WTC11 (cell line): ENCODE measurements at regions not wholly inside any gene's neighbourhood (a gene's known extent, or its start where the extent isn't known, plus 50 kb on each side); places are given as distances from the start of the nearest gene placed in this dataset.

Experiments used
- ATAC-seq: fragments of 200-7000 bp; cut with Tn5 transposase; 2 replicates; pipeline ENCODE4 v1.10.0; 2021; ENCODE audit warnings: mild to moderate bottlenecking, moderate library complexity
- CTCF ChIA-PET: fragments of 300-600 bp; sonication (Branson Sonifier 250); formaldehyde crosslinking; loops from one replicate; lab custom pipeline; 2021; ENCODE audit warnings: antibody characterized with exemption; lab: Charles Lee
- POLR2A ChIA-PET: fragments of 350-600 bp; sonication (Branson Sonifier 250); formaldehyde crosslinking; loops from one replicate; lab custom pipeline; 2021; ENCODE audit warnings: antibody characterized with exemption; lab: Charles Lee
- DNase-seq: peaks from one replicate; pipeline ENCODE4 v3.0.0; 2021; ENCODE audit warnings: low spot score
- H3K27ac Mint-ChIP-seq: 2 replicates; pipeline ENCODE4 v1.8.0; 2021; ENCODE audit warnings: mixed read lengths
- H3K27me3 Mint-ChIP-seq: 2 replicates; pipeline ENCODE4 v1.8.0; 2021; ENCODE audit warnings: low read depth, mild to moderate bottlenecking, moderate library complexity, mixed read lengths
- H3K36me3 Mint-ChIP-seq: 2 replicates; pipeline ENCODE4 v1.8.0; 2021; ENCODE audit warnings: mixed read lengths
- H3K4me1 Mint-ChIP-seq: 2 replicates; pipeline ENCODE4 v1.8.0; 2022; ENCODE audit warnings: mixed read lengths
- H3K4me3 Mint-ChIP-seq: 2 replicates; pipeline ENCODE4 v1.8.0; 2021; ENCODE audit warnings: mild to moderate bottlenecking, moderate library complexity, mixed read lengths
- H3K9me3 Mint-ChIP-seq: 2 replicates; pipeline ENCODE4 v1.8.0; 2021; ENCODE audit warnings: mixed read lengths
- CREM ChIP-seq: sonication (generic); formaldehyde crosslinking; IDR thresholded peaks from 2 replicates; pipeline ENCODE4 v1.8.1; 2022; ENCODE audit warnings: mild to moderate bottlenecking, missing genetic modification reagents, moderate library complexity
- NR1H2 ChIP-seq: sonication (generic); formaldehyde crosslinking; IDR thresholded peaks from 2 replicates; pipeline ENCODE4 v1.9.0; 2021; ENCODE audit warnings: mild to moderate bottlenecking, moderate library complexity, missing genetic modification reagents
- NR3C1 ChIP-seq: sonication (generic); formaldehyde crosslinking; conservative IDR thresholded peaks from 2 replicates; pipeline ENCODE4 v1.8.1; 2023; ENCODE audit warnings: low read depth, mild to moderate bottlenecking, missing genetic modification reagents
- RORB ChIP-seq: fragments of 250-450 bp; sonication (Bioruptor Pico); IDR thresholded peaks from 2 replicates; pipeline ENCODE4 v1.9.0; 2021; ENCODE audit warnings: mild to moderate bottlenecking
- SP1 ChIP-seq: sonication (generic); formaldehyde crosslinking; conservative IDR thresholded peaks from 2 replicates; pipeline ENCODE4 v1.8.1; 2022; ENCODE audit warnings: missing genetic modification reagents
- TEAD1 ChIP-seq: sonication (generic); formaldehyde crosslinking; IDR thresholded peaks from 2 replicates; pipeline ENCODE4 v1.8.0; 2022; ENCODE audit warnings: mild to moderate bottlenecking, missing genetic modification reagents
- ZNF121 ChIP-seq: sonication (generic); formaldehyde crosslinking; IDR thresholded peaks from 2 replicates; pipeline ENCODE4 v1.8.0; 2023; ENCODE audit warnings: missing genetic modification reagents
- ZNF317 ChIP-seq: sonication (generic); formaldehyde crosslinking; IDR thresholded peaks from 2 replicates; pipeline ENCODE4 v1.8.1; 2023; ENCODE audit warnings: low read depth, mild to moderate bottlenecking, moderate library complexity, missing genetic modification reagents, borderline replicate concordance
- ZNF423 ChIP-seq: fragments of 250-450 bp; sonication (Bioruptor Pico); IDR thresholded peaks from 2 replicates; pipeline ENCODE4 v2.1.2; 2022; ENCODE audit warnings: mild to moderate bottlenecking, moderate library complexity
- TF ChIP-seq, protein P1 (sequence below): sonication (generic); formaldehyde crosslinking; IDR thresholded peaks from 2 replicates; pipeline ENCODE4 v1.8.0; 2023; ENCODE audit warnings: mild to moderate bottlenecking, missing genetic modification reagents
- TF ChIP-seq, protein P2 (sequence below): sonication (generic); formaldehyde crosslinking; IDR thresholded peaks from 2 replicates; pipeline ENCODE4 v1.8.1; 2023; ENCODE audit warnings: mild to moderate bottlenecking, missing genetic modification reagents
- TF ChIP-seq, protein P3 (sequence below): fragments of 250-450 bp; sonication (Bioruptor Pico); conservative IDR thresholded peaks from 2 replicates; pipeline ENCODE4 v1.9.0; 2021; ENCODE audit warnings: mild to moderate bottlenecking
- TF ChIP-seq, protein P4 (sequence below): sonication (generic); formaldehyde crosslinking; IDR thresholded peaks from 2 replicates; pipeline ENCODE4 v1.8.0; 2022; ENCODE audit warnings: missing genetic modification reagents
- TF ChIP-seq, protein P5 (sequence below): sonication (generic); formaldehyde crosslinking; IDR thresholded peaks from 2 replicates; pipeline ENCODE4 v1.8.1; 2022; ENCODE audit warnings: low read depth, mild to moderate bottlenecking, moderate library complexity, missing genetic modification reagents, borderline replicate concordance

DNA sequence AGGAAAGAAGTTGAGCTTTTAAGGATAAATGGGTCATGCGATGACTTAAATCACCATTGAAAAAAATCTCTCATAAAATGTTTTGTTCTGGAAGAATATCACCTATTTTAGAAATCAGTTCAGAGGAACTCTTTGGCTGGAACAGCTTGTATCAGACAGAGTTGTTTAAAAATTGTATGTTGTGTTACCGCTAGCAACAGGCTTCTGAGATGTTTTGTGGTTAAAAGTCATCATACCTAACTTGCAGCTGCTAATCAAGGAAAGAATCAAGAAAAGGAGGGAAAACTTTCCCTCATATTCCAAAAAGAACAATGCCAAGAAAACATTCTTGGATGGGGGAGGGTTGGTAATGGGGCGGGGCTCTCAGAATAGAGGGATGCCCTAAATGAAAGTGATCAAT lies 220.7 kb upstream of the CITED2 start:
- TF ChIP-seq, protein P1, sequence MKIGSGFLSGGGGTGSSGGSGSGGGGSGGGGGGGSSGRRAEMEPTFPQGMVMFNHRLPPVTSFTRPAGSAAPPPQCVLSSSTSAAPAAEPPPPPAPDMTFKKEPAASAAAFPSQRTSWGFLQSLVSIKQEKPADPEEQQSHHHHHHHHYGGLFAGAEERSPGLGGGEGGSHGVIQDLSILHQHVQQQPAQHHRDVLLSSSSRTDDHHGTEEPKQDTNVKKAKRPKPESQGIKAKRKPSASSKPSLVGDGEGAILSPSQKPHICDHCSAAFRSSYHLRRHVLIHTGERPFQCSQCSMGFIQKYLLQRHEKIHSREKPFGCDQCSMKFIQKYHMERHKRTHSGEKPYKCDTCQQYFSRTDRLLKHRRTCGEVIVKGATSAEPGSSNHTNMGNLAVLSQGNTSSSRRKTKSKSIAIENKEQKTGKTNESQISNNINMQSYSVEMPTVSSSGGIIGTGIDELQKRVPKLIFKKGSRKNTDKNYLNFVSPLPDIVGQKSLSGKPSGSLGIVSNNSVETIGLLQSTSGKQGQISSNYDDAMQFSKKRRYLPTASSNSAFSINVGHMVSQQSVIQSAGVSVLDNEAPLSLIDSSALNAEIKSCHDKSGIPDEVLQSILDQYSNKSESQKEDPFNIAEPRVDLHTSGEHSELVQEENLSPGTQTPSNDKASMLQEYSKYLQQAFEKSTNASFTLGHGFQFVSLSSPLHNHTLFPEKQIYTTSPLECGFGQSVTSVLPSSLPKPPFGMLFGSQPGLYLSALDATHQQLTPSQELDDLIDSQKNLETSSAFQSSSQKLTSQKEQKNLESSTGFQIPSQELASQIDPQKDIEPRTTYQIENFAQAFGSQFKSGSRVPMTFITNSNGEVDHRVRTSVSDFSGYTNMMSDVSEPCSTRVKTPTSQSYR (CRISPR knock-in tag): no peak
- TF ChIP-seq ZNF317 (CRISPR knock-in tag) (no peak), RORB (CRISPR knock-in tag) (no peak), SP1 (no peak), NR1H2 (no peak), ZNF121 (CRISPR knock-in tag) (no peak), NR3C1 (CRISPR knock-in tag) (no peak), TEAD1 (CRISPR knock-in tag) (no peak), CREM (CRISPR knock-in tag) (no peak)
- TF ChIP-seq, protein P2, sequence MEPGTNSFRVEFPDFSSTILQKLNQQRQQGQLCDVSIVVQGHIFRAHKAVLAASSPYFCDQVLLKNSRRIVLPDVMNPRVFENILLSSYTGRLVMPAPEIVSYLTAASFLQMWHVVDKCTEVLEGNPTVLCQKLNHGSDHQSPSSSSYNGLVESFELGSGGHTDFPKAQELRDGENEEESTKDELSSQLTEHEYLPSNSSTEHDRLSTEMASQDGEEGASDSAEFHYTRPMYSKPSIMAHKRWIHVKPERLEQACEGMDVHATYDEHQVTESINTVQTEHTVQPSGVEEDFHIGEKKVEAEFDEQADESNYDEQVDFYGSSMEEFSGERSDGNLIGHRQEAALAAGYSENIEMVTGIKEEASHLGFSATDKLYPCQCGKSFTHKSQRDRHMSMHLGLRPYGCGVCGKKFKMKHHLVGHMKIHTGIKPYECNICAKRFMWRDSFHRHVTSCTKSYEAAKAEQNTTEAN (CRISPR knock-in tag): no peak
- TF ChIP-seq, protein P3, sequence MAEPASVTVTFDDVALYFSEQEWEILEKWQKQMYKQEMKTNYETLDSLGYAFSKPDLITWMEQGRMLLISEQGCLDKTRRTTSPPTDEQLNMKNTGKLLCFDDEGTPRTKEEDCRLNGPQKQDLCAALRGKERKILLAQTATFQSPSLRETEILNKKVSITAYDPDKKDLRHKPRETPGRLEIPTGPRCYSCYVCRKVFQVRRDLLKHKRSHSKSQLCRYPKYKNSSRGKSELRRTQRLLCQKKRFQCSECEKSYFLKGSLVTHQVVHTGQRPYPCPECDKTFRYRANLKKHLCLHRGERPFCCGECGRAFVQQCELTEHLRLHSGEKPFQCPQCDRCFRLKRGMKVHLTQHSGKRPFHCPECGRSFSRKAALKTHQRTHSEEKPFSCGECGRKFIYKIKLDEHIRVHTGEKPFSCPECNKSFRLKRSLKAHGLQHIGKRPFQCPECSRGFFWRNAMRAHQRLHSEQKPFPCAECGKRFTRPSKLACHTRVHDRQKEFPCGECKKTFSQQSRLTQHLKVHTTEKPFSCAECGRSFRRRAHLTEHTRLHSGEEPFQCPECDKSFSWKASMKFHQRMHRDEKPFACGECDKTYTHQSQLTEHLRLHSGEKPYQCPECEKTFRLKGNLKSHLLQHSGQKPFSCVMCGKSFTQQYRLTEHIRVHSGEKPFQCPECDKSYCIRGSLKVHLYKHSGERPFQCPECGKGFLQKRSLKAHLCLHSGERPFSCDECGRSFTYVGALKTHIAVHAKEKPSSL (CRISPR knock-in tag): no peak
- TF ChIP-seq, protein P4, sequence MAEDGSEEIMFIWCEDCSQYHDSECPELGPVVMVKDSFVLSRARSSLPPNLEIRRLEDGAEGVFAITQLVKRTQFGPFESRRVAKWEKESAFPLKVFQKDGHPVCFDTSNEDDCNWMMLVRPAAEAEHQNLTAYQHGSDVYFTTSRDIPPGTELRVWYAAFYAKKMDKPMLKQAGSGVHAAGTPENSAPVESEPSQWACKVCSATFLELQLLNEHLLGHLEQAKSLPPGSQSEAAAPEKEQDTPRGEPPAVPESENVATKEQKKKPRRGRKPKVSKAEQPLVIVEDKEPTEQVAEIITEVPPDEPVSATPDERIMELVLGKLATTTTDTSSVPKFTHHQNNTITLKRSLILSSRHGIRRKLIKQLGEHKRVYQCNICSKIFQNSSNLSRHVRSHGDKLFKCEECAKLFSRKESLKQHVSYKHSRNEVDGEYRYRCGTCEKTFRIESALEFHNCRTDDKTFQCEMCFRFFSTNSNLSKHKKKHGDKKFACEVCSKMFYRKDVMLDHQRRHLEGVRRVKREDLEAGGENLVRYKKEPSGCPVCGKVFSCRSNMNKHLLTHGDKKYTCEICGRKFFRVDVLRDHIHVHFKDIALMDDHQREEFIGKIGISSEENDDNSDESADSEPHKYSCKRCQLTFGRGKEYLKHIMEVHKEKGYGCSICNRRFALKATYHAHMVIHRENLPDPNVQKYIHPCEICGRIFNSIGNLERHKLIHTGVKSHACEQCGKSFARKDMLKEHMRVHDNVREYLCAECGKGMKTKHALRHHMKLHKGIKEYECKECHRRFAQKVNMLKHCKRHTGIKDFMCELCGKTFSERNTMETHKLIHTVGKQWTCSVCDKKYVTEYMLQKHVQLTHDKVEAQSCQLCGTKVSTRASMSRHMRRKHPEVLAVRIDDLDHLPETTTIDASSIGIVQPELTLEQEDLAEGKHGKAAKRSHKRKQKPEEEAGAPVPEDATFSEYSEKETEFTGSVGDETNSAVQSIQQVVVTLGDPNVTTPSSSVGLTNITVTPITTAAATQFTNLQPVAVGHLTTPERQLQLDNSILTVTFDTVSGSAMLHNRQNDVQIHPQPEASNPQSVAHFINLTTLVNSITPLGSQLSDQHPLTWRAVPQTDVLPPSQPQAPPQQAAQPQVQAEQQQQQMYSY (CRISPR knock-in tag): no peak
- Mint-ChIP-seq H3K4me3 (no peak overlapping the region), H3K36me3 (no peaks in the 10 kb centered on the region), H3K27me3 (no peaks in the 10 kb centered on the region), H3K27ac (no peak overlapping the region), H3K9me3 (no peaks in the 10 kb centered on the region), H3K4me1 (peaks cover 38% of the 10 kb centered on the region)
- ChIA-PET POLR2A (no interaction called here), CTCF (interaction anchor here (1.0 kb wide), 1 partner anchor 120 kb away, joined by 3 read pairs; no protein-coding TSS in a partner anchor)
- DNase-seq (no peak), ATAC-seq (no peak)

DNA sequence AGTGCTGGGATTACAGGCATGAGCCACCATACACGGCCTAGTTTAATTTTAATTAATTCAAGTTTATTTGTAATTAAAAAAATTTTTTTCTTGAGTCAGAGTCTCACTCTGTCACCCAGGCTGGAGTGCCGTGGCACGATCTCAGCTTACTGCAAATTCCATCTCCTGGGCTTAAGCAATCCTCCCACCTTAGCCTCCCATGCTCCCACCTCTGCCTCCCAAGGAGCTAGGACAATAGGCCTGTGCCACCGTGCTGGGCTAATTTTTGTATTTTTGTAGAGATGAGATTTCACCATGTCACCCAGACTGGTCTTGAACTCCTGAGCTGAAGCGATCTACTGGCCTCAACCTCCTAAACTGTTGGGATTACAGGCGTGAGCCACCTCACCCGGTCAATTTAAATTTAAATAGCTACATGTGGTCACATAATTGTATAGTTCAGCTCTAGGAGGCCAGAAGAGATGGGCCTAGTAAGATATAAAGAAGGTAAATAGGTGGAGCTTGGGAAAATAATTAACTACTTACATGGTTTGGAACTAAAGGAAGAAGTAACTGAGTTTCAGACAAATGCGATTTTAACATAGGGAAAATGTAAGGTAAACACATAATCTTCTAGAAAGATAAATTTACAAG lies 220.0 kb upstream of the CITED2 start:
- ATAC-seq: no peak

More for the DNA sequence above, 220.0 kb upstream of the CITED2 start:
- Mint-ChIP-seq H3K4me1 (peaks cover 41% of the 10 kb centered on the region), H3K36me3 (no peaks in the 10 kb centered on the region), H3K9me3 (no peaks in the 10 kb centered on the region), H3K27ac (no peak overlapping the region), H3K4me3 (no peak overlapping the region), H3K27me3 (no peaks in the 10 kb centered on the region)
- ChIA-PET CTCF (interaction anchor here (1.0 kb wide), 1 partner anchor 120 kb away, joined by 3 read pairs; no protein-coding TSS in a partner anchor), POLR2A (interaction anchor here (0.6 kb wide), 1 partner anchor 273 kb away, joined by 3 read pairs; no protein-coding TSS in a partner anchor)
- no peak for DNase-seq
- TF ChIP-seq ZNF423 (CRISPR knock-in tag): no peak
- no peak for TF ChIP-seq SP1
- TF ChIP-seq, protein P5, sequence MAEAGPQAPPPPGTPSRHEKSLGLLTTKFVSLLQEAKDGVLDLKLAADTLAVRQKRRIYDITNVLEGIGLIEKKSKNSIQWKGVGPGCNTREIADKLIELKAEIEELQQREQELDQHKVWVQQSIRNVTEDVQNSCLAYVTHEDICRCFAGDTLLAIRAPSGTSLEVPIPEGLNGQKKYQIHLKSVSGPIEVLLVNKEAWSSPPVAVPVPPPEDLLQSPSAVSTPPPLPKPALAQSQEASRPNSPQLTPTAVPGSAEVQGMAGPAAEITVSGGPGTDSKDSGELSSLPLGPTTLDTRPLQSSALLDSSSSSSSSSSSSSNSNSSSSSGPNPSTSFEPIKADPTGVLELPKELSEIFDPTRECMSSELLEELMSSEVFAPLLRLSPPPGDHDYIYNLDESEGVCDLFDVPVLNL (CRISPR knock-in tag): no peak
